Retinal pigment epithelial cell (primary cell): ENCODE measurements at regions not wholly inside any gene's neighbourhood (a gene's known extent, or its start where the extent isn't known, plus 50 kb on each side); places are given as distances from the start of the nearest gene placed in this dataset.

Experiments used
- DNase-seq: peaks from one replicate; pipeline ENCODE4 v3.0.0-alpha.2; 2010; ENCODE audit warnings: low read depth
- H3K4me3 ChIP-seq: 2 replicates; pipeline ENCODE4 v1.5.1; 2011; ENCODE audit warnings: mild to moderate bottlenecking, low read length, control low read depth, moderate library complexity
- TF ChIP-seq, protein P1 (sequence below): conservative IDR thresholded peaks from 2 replicates; pipeline ENCODE4 v1.5.1; 2011; ENCODE audit warnings: low read depth, low read length, control low read depth, inconsistent platforms

DNA sequence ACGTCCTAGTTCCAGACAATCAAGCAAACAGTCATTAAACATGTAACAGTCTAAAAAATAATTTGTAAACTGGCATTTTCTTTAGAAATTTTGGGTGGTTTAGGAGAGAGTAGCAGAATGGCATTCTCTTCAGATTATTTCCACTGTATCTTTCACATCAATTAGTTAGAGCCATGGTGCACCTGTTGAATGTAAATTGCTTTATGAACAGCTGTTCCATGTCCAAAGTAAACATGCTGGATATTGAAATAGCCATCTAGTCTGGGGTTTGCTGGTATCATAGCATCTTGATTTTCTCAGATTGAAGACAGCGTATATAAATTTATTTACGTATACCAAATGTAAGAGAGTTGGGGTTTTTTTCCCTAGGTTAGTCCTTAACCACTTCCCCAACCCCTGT lies 143.6 kb downstream of the RCHY1 start:
- no peak overlapping the region for H3K4me3 ChIP-seq
- TF ChIP-seq, protein P1, sequence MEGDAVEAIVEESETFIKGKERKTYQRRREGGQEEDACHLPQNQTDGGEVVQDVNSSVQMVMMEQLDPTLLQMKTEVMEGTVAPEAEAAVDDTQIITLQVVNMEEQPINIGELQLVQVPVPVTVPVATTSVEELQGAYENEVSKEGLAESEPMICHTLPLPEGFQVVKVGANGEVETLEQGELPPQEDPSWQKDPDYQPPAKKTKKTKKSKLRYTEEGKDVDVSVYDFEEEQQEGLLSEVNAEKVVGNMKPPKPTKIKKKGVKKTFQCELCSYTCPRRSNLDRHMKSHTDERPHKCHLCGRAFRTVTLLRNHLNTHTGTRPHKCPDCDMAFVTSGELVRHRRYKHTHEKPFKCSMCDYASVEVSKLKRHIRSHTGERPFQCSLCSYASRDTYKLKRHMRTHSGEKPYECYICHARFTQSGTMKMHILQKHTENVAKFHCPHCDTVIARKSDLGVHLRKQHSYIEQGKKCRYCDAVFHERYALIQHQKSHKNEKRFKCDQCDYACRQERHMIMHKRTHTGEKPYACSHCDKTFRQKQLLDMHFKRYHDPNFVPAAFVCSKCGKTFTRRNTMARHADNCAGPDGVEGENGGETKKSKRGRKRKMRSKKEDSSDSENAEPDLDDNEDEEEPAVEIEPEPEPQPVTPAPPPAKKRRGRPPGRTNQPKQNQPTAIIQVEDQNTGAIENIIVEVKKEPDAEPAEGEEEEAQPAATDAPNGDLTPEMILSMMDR = no peak
- DNase-seq = no peak

DNA sequence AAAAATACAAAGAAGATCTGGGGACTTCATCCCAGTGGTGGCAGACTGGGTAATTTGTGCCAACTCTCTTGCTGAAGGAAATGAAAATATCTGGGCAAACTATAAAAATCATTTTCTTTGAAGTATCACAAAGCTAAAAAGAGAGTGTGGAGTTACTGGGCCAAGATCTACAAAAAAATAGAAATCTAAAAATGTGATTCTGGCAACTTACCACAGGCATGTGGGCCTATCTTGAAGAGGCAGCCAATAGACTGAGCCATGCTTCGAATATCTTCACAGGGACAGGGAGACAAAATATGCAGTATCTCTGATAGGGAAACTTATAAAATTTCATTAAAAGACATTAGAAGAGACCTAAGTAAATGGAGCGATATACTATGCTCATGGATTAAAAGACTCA lies 168.8 kb downstream of the RCHY1 start:
- H3K4me3 ChIP-seq = no peak overlapping the region
- TF ChIP-seq, protein P1 = no peak
- DNase-seq = no peak

DNA sequence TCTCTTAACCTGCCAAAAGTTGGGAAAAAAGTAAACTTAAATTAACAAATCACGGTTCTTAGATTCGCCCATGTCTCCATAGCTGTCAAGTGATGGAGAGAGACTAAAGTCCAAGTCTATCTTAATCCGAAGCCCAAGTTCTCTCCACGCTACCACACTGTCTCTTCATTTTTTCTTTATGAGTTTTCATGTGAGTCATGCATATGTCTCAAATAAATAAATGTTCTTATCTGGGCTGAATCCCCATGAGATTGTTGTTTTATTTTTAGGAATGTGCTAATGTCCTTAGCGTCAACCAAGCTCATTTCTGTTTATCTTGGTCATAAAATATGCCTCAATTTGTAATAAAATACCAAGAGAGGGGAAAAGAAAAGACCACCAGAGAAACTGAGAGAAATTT lies 169.3 kb downstream of the RCHY1 start:
- no peak for DNase-seq
- no peak overlapping the region for H3K4me3 ChIP-seq
- TF ChIP-seq, protein P1 = no peak

DNA sequence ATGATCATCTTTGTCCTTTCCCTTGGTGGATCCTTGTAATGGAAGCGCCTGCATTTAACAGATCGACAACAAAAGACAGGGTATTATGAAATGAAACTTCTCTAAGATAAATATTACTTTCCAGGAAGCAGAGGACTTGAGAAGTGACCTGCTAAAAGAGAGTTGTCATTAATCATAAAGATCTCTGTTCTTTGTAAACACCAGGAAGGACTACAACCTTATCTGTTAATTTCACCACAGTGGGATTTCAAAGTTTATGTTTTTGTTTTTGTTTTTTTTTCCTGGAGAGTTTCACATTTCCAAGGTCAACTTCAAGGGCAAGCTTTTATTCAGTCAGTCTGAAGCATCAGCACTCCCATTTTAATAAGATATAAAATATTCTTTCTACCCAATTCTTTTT lies 170.9 kb downstream of the RCHY1 start:
- TF ChIP-seq, protein P1 = no peak
- DNase-seq = no peak
- H3K4me3 ChIP-seq = no peak overlapping the region

DNA sequence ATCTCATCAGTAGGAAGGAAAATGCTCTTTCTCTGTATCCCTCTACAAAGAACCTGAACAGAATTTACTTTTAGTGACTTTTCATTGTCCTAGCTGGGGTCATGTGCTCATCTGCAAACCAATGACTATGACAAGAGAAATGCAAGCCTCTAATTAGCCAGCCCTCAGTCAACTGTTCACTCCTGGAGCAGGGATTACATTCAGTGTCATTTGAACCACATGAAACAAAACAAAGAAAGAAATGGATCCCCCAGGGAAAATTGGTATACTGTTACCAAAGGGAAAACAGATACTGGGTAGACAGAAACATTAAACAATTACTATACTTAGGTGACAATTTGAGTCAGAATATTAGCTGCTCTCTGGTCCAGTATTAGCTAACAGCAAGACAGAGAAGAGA lies 173.6 kb downstream of the RCHY1 start:
- H3K4me3 ChIP-seq = no peak overlapping the region
- DNase-seq = no peak
- TF ChIP-seq, protein P1 = no peak

DNA sequence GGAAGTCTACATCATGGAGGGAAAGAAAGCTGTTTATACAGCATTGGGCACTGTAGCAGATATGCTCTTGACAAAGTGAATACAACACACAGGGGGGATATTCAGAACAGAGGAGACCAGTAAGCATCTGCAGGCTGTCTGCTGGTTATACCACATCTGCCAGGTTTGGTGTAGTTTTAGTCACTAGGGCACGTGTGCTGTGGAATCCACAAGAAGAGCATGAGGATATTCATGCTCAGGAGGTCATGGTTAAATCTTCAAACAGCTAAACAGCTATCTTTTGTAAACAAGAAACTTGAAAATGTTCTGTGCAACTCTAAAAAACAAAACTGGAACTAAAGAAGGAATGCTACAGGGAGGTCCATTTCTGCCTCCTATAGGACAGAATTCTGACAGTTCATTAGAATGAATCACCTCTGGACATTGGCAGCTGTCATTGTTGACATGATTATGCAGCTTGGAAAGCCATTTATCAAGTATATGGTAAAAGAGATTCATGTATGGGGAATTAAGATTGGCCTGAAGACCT lies 175.8 kb downstream of the RCHY1 start:
- no peak for DNase-seq
- no peak overlapping the region for H3K4me3 ChIP-seq
- TF ChIP-seq, protein P1 = no peak

DNA sequence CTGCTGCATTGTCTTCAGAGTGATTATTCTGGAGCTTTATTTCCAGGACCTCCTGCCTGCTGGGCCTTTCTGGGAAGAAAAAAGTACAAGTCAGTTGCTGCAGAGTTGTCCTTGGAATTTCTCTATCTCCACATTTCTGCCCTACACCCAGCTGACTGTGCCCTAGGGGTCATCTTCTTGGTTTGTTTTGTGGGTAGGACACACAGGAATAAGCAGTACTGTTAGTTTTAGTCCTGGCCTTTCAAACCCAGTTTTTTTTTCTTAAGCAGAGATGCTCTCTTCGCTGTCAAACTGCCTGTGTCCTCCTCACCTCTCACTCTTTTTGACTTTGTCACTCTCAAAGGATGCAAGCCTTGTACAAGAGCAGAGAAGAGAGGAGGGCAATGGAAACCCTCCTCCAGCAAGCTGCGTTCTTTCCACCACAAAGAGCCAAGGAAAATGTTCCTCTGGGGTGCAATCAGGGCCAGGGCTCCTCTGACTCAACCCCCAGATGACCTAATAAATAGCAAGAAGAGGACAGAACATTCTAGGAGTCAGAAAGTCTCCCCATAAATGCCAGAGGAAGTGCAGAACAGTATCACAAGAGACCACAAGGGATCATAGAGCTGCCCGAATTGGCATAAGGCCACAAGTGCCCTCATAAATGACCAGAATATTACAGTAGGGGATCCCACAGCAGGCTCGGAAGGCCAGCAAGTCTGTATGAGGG lies 186.2 kb downstream of the RCHY1 start:
- no peak overlapping the region for H3K4me3 ChIP-seq
- no peak for DNase-seq
- TF ChIP-seq, protein P1 = no peak
